Activated T-helper 9 cell treated with anti-CD3 and anti-CD28 coated beads, Interleukin-2, amount 50 U/mL, for 16 hours (primary cell): ENCODE measurements at regions not wholly inside any gene's neighbourhood (a gene's known extent, or its start where the extent isn't known, plus 50 kb on each side); places are given as distances from the start of the nearest gene placed in this dataset.
"Not testable (repeated sequence)": the region's sequence is repeated elsewhere in the genome, so short reads cannot be mapped to it uniquely, and the experiment has no call there.

Experiments
- DNase-seq: peaks from one replicate; pipeline ENCODE4 v3.0.0-alpha.2; 2020; ENCODE audit warnings: low read depth

DNA sequence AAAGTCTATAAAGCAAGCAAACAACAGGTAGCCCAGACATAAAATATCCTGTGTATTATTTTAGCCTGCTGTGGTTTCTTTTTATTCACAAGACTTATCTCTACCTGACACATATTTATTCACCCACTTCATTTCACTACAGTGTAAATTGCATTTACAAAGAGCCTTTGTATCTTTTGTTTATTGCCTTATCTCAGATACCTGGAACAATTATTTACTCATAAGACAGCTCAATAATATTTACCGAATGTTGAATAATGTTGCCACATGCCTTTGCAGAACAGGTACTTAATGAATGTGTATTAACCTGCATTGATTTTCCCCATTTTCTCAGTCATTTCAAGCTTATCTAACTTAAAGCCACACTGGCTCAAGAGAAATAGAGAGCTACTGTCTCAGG lies 603.6 kb downstream of the FBXO15 start:
- DNase-seq = no peak

DNA sequence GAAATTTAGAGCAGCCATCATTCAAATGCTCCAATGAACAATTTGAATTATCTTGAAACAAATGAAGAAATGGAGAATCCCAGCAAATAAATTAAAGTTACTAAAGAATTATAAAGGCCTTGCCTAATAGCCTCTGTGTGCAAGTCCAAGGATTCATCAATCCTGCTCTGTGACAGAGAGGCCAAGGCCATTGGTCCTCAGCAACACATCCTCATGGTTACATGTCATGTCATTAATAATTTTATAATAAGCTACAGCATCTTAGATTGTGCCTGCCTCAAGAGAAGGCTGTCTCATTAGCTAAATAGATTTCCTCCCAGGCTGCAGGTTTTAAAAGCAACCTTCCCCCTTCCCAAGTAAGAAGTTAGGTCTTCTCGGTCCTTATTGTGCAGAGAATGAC lies 611.6 kb downstream of the FBXO15 start:
- no peak for DNase-seq

DNA sequence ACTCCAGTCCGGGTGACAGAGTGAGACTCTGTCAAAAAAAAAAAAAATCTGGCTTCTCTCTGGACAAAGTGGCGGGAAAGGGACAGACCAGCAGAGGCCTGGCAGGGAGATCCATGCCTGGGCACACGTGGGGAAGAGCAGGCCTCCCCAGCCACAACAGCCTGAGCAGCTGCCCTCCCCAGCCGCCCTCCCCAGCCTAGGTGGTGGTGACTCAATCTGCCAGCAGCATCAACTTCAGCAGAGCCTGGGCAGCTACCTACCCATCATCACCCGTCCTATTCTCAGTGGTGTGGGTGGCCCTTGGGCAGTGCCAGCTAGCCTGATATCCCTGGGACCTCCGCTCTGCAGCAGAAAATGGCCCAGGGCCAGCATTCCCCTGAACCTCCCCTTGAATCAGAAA lies 612.4 kb downstream of the FBXO15 start:
- no peak for DNase-seq

DNA sequence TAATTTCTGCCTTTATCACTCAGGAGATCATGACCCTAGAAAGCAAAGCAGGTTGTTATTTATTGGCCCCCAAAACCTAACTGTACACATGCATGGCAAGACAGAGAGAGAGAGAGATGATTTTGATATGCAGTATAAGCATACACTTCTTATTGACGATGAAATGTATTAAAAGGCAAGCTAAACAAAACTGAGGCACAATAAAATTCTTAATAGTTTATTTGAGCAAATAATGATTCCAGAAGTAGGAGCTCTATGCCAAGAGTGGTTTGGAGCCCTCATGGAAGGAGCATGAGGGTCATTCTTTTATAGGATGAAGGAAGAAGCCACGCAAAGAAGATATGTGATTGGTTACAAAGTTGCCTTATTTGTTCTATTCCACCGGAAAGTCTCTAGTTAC lies 616.0 kb downstream of the FBXO15 start:
- no peak for DNase-seq

DNA sequence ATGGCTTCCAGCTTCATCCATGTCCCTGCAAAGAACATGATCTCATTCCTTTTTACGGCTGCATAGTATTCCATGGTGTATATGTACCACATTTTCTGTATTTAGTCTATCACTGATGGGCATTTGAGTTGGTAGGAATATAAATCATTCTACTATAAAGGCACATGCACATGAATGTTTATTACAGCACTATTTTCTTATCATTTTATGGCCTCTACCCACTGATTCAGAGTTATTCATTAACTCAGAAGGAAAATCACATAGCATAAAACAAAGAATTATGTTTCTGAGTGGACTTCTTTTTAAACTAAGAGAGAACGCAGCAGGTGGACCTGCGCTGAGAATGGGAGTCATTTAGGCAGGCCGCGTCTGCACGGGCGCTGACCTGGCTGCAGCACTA lies 619.6 kb downstream of the FBXO15 start:
- DNase-seq = no peak

DNA sequence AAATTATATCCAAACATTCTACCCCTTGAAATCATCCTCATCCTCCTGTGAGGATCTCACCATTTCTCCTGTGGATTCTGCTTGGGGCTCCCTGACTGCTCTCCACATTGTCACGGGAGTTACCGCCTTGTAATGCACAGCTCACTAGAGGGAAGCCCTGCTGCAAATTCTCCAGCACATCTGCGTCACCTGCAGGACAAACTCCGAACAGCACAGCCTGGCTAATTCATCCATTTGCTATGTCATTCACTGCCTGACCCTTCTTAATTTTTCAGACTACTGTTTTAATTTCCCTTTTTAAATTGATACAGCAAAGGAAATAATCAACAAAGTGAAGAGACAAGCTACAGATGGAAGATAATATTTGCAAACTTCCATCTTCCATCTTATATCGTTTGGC lies 627.4 kb downstream of the FBXO15 start:
- DNase-seq = no peak

DNA sequence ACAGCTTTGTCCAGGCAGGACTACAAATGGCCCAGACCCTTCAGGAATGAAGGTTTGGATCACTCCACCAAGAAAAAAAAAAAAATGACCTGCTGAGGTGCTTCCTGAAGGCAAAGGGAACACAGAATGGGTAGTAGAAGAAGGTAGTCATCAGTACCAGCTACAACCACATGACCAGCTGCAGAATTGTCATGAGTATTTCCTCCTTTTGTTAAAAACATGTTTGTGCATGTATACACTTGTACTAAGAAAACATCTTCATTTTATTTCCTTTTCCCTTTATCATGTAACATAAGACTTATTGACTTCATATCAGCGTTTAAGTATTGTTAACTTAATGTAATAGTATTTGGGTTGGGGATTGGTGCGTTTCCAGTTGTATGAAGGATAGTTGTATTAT lies 631.6 kb downstream of the FBXO15 start:
- not testable (repeated sequence) for DNase-seq

DNA sequence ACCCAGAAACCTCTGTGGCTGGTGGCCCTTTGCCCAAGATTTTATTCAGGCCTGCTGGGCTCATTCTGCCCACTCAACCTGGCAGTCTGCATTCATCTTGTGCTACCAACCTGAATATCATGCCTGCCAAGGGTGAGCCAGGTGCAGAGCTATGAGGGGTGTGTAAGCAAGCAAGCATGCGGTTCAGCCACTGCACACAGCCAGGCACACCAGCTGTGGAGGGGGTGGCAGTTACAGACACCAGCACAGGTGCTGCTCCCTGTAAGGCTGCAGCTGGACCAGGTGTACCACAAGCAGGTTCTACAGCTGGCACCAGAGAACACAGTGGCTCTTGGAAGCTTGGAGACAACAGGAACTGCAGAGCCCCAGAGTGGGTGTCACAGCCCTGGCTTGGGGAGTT lies 633.2 kb downstream of the FBXO15 start:
- DNase-seq = no peak

DNA sequence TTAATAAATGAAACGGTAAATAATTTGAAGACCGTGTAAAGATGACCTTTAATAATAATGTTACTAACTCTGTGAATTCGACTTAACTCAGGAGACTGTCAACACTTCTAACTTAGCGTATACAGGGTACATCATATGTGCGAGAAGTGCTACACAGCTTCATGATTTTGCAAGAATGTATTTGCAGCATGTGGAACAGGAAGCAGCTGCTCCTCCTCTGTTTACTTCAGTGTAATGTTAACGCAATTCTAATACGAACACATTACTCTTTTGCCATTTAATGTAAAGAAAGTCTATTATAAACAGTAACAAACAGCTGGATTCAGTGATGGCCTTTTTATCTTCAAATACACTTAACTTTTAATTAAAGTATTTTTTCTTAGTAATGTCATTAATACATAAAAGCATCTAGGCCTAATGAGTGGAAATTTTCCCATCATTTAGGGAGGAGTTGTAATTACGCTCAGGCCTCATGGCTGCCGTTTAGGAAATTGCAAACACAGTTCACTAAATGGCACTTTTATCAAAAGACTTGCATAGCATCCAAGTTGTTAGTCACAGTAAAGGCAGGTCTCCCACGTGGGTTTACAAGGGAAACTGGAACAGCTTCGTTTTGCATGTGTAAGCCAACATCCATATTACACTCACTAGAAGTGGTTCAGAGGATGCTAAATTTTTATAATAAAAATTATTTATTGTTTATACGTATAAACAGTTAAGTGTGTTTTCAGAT lies 635.7 kb downstream of the FBXO15 start:
- DNase-seq = no peak

DNA sequence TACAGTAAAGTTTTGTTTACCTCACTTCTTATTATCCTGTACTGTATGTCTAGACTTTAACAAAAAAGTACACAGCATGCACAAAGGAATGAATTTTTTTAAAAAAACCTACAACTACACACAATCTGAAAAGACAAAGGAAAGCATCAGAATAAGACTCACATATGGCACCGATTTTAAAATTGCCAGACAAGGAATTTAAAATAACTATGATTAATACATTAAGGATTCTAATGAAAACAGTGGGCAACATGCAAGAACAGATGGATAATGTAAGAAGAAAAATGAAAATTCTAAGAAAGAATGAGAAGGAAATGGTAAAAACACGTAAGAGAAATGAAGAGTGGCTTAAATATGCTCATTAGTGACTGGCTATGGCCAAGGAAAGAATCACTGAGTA lies 638.2 kb downstream of the FBXO15 start:
- DNase-seq = no peak

DNA sequence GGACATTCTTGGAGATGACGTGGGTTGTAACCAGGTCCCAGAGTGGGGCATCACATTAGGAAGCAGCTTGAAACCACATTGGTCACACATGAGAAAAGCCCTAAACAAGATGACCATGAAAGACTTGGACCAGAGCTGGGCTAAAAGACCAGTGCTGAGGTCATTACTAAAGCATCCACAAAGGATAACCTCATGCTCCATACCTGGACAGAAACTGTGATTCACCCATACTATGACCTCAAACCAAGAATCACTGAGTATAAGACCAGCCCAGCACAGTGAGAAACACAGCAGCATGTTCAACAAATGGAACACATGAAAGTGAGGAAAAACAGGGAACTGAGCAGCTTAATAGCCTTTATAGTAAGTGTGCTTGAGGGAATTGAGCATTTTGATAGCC lies 635.5 kb upstream of the NETO1 start:
- DNase-seq = no peak

DNA sequence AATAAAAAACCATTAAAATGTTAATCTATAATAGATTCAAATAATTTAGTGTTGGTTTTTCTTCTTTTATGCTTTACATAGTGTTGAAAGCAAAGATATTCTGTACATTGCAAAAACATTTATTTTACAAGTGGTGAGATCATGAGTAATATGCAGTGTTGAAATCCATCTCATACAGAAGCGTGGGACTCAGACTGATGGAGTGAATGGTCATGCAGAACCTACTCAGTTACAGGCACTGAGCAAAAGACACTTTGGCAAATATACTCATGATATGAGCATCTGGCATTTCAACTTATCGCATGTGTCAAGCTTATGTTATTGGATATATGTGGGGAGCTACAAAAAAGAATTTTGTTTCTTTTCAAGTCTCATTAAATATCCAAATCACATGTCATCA lies 620.2 kb upstream of the NETO1 start:
- DNase-seq = no peak

DNA sequence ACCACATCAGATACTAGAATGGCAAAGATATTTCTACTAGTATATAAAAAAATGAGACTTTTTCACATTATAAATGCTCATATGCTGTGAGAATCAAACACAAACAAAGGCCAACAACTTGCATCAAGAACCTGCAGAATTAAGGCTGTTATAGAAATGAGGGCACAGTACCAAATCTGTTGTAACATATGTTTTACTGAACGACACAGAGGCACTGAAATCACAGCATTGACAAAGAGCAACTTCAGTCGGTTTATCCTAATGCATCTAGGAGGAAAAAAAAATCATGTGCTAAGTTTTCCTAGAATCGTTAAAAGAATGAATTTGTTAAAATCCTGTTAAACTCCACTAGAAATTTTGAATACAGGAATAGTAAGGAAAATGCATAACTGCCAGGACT lies 617.4 kb upstream of the NETO1 start:
- no peak for DNase-seq

DNA sequence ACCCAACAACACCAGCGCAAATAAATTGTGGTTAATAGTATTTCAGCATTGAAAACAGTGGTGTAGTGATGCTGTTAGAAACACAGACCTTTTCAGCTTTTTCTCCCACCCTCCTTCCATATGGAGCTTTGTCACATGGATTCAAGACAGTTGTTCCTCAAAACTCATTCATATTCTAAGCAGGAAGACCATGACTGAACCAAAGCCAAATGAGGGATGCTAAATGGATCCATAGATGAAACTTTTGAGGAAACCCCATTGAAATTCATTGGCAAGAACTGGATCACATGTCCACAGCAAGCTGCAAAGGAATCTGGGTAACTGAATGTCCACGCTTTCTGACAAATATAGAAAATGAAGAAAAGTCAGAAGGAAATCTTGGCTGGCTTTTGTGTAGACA lies 615.1 kb upstream of the NETO1 start:
- DNase-seq = no peak

DNA sequence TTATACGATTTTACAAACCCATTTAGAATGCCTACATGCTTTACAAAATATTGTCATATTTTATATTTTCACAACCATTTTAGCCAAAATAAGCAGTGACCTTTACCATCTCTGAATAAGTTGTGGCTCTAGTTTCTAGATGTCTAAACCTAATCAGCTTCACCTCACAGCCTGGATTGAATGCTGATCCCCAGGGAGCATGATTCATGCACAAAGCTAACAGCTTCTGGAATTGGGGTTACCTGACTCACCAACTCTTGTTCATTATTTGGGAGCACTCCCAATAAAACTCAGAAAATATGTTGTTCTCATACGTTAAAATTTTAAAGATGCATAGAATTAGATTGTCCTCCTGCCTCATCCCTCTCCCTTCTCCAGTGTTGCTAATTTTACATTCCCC lies 611.7 kb upstream of the NETO1 start:
- DNase-seq = no peak

DNA sequence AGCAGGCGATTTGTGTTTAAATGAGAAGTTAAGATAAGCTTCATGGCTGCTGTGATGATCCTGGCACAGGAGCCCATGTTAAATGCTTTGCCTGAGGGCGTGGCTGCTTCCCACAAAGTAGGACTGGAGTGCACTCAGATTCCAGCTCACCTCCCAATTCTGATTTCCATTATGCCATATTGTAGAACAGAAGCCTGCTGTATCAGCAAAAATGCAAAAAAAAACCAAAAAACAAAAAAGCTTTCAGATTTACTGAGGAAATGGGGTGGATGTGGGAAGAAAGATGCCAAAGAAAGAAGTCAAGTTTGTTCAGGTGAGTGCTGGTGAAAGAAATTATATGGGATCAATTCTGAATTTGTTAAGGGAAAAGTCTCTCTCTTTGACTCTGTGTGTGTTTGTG lies 610.4 kb upstream of the NETO1 start:
- DNase-seq = no peak

DNA sequence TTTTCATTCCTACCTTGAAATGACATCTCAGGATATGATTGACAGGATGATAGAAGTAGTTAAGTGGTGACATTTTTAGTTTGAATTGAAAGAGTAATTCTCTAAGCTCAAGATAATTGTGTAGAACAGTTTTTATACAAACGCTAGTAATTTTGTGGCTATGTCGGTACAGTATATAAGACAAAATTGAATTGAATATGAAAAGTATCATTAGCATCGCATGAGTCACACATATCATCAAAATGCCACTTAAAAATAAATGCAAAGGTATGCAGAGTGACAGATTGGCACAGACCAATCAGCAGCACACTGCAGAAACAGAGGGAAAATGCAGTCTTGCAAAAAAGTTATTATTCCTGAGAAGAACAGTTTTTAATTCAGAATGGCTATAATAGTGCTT lies 608.2 kb upstream of the NETO1 start:
- DNase-seq = no peak

DNA sequence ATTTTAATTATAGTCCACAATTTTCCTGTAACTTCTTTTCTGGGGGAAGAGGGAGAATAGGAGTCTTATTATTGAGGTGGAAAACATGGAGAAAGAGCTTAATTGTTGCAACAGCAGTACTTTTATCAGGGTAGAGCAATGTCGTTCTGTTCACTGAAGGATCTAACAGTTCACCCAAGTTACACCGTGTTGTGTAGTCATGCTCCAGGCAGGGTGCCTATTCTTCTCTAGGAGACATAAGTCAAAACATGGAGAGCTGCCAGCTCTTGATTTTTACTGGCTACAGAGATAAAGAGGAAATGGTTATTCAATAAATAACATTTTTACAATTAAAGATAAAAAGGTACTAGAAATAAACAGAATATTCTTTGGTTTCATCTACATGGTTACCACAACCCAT lies 594.3 kb upstream of the NETO1 start:
- no peak for DNase-seq

DNA sequence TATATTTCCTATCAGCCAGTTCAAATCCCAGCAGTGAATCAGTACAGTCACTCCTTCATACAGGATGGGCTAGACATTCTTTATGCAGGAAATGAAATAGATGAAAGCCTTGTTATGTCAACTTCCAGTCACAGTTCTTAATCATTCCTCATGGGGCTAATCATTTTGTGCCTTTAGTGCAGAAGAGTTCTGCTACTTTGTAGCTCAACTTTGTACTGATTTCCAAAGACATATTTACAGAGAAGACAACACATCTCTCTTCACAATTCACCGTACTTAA lies 593.9 kb upstream of the NETO1 start:
- no peak for DNase-seq

DNA sequence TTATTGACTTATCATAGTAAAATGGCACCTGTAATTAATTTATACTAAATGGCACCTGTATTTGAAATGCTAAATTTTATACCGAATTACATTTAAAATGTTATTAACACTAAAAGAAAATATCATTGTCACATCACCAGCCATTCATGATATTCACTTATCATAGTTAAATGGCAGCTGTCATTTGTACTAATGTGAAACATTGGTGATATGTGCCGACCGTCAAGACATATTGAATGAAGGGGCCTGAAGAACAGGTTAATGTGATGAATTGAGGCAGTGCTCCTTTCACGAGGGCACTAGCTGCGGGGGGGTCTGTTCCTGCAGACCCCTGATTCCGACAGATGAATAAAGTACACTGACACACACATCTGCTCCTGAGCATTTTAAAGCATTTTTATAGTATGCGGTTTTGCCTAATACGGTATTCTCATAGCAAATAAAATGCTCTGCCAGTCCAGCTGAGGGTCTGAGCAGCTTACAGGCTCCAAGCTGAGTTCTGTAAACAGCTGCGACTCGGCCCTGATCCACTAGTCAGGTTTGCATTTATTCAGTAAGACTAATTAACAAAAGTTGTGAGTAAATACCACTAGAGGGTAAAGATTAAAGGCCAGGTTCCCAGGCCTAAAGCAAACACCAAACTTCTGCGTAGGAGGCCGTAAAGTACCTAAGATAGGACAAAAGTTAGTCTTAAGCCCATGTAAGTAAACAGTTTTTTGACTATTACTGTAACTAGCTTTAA lies 593.4 kb upstream of the NETO1 start:
- no peak for DNase-seq

DNA sequence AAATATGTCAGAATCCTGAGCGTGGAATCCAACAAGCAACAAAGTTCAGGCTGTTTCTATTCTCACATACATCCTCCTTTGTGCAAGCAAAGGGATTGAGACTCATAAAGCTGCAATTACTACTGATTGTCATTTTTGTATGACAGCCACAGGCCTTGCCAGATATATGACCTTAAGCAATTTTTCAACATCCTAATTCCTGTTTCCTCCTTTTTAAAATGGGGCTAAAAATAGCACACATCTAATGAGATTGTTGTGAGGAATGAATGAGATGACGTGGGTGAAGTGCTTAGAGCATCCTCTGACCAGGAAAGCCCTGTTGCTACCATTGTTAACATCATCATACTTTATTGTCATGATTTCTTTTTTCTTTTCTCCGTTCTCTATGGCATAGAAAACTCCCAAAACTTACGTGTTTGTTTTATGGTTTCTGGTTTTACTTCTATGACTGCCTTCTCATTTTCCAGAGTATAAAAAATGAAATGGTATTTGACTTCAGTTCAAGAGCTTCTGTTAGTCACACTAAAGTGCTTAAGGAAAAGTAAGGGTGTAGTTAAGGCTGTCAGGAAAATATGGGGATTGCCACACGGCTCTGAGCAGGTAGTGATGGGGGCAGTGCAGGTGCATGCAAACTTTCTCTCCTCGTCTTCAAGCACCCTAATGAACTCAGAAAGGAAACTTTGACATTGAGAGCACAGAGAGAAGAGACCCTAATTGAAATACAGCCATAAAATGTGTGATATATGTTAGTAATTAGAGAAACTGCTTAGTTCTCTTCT lies 590.6 kb upstream of the NETO1 start:
- DNase-seq = no peak

DNA sequence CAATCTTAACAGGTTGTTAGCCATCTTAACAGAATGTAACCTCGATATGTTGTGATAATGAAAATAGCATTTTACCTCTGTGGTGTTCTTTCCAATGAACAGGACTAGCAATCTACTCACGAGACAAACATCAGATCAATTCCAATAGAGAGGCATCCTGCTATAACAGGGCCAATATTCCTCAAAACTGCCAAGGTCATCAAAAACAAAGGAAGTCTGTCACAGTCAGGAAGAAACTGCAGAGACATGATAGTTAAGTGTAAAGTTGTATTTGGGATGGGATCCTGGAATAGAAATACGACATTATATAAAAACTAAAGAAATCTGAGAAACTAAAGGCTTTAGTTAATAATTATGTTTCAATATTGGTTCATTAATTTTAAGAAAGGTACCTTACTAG lies 588.9 kb upstream of the NETO1 start:
- no peak for DNase-seq

DNA sequence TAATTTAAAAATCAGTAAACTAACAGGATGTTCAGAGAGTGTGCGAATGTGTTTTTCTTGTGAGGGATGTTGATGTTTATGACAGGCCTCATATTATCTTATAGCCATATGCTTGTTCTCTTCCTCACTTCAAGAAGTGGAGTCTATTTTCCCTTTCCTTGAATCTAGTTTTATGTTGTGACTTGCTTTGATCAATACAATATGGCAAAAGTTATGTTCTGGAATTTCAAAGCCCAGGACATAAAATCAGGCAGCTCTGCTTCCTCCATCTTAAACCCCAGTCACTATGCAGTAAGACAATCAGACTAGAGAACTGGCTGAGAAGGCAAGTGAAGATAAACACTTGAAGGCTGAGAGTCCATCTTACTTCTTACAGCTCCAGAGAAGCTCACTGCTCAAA lies 585.1 kb upstream of the NETO1 start:
- DNase-seq = no peak

DNA sequence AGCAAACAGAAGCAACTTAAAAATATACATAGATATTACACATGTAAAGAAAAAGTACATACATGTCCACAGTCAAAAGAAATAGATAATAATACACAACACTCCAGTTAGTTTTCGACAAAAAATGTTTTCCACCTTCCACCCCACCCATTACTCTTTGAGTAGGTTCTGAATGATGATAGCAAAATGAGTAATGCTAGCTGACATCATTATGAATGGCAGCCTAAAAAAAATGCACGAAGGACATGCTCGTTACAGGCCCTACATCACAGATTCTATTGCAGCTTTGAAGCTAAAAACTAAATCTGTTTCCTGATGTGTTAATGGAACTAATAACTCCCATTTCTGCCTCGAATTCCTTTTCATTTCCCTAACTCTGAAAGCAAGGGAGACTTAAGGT lies 578.7 kb upstream of the NETO1 start:
- no peak for DNase-seq
